Fibroblast of the conjunctiva (primary cell): ENCODE measurements at regions not wholly inside any gene's neighbourhood (a gene's known extent, or its start where the extent isn't known, plus 50 kb on each side); places are given as distances from the start of the nearest gene placed in this dataset.

Experiments
- DNase-seq: peaks from one replicate; pipeline ENCODE4 v3.0.0-alpha.2; 2010; ENCODE audit warnings: low read depth

DNA sequence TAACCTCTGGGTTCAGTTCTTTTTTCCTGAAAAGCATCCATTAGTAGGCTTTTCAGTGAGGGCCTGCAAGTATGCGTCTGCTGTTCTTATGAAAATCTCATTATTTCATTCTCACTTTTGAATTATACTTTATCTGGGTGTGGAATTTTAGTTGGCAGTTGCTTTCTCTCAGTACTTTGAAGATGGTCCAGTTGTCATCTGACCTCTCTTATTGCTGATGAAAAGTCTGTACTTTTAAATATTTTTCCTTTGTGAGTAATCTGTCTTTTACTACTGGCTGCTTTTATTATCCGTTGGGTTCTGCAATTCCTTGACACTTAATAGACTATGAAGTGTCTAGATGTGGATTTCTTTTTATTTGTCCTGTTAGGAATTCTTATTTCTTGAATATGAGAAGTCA is 307.8 kb downstream of the CYP26B1 start:
- no peak for DNase-seq

DNA sequence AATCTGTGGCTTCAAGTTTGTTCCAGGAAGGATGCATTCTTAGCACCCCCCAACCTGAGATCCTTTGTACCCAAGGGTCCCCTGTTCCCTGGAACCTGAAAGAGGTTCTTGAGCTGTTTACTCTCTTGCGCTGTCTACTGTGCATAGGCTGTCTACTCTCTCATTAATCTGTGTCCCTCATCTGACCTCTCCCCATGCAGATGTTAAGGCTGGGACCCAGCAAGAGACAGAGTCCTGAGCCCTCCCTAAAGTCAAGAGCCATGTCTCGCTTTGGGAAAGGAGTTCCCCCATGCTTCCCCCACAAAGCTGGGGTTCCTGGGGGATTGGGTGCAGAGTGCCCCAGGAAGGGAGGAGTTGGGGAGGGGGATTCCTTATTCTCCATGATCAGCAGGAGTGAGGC is 312.9 kb downstream of the CYP26B1 start:
- no peak for DNase-seq

DNA sequence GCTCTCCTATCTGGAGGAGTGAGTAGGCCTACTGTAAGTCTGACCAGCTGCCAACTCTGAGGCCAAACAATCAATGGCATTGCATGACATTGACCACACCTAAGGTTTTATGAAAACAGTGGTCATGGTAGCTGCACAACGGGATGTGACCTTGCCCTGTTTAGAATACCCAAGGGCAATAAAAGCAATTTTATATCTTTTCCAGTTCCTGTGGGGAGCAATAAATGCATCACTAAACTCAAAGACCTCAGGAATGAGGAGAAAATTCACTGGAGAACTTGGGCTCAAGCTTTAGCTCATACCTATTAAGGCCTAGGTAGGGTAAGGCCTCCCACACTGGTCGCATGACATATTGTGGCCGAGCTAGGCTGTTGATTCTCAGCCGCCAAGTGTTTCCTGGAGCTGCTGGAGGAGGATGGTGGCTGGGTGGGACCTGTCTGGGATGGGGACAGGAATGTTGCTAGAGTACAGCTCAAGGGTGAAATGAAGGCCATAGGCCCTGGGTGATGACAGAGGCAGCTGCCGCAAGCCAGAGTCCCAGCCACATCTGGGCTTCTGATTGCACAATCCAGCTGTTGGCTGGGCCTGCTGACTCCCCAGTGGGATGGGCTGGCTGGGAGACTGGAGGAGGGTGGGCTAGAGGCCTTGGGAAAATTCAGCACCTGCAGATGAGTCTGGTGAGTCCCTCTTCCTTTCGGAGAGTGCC is 313.7 kb downstream of the CYP26B1 start:
- DNase-seq = no peak

DNA sequence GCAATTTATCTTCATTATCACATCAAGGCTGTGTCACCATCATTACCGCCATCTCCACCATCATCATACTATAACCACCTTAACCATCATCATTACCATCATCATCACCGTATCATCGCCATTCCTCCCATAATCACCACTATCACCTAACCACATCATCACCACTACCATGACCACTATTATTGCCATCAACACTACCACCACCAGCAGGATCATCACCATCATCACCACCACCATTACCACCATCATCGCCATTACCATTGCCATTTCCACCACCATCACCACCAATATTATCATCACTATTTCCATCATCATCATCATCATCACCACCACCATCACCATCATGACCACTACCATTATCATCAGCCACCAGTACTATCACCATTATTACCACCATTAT is 314.4 kb downstream of the CYP26B1 start:
- DNase-seq = no peak

DNA sequence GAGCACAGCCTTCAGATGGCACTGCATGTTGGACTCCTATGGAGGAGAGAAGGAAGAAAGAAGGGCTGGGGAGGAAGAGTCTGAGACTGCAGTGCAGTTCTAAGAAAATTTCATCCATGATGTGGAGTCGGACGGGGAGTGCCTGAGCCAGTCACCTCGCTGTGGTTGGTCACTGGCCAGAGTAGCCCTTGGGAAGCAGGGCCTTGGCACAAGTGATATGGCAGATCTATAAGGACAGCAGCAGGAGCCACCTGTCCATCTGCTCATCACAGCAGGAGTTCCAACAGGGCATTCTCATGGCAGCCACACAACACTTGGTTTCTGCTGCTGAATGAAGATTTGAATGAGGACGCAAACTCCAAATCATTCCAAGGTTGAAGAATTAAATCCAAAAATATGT is 314.8 kb downstream of the CYP26B1 start:
- DNase-seq = no peak

DNA sequence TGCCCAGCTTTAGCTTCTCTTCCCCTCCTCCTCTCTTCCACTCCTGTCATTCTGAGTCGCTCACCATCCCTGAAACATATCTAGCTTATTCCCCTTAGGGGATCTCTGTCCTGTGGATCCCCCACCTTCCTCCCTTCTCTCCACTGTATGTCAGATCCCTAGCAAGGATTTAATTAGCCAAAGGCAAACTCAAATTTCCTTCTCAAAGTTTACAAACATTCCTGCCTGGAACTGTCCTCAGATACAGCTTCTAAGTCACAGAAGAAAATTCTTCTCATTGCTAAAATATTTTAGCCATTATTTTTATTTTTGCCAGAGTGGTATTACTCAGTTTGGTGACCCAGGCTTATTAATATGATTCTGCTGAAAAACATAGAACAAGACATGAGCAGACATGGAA is 315.3 kb downstream of the CYP26B1 start:
- DNase-seq = no peak

DNA sequence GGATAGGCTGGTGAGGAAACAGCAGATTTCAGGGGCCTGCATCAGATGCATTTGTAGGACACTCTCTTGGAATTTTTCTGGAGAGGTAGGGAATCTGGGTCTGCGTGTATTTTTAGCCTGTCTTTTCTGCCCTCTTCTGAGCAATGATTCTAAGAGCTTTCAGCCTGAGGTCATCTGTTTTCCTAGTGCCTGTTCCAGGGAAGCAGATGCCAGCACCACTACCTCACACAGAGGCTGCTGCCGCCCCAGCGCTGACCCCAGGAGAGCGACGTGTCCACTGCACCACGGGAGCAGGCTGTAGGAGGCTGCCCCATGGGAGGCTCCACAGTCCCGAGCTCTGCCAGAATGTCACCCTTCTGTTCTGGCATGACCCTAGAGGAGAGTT is 316.5 kb downstream of the CYP26B1 start:
- DNase-seq = peak; percentile 20

DNA sequence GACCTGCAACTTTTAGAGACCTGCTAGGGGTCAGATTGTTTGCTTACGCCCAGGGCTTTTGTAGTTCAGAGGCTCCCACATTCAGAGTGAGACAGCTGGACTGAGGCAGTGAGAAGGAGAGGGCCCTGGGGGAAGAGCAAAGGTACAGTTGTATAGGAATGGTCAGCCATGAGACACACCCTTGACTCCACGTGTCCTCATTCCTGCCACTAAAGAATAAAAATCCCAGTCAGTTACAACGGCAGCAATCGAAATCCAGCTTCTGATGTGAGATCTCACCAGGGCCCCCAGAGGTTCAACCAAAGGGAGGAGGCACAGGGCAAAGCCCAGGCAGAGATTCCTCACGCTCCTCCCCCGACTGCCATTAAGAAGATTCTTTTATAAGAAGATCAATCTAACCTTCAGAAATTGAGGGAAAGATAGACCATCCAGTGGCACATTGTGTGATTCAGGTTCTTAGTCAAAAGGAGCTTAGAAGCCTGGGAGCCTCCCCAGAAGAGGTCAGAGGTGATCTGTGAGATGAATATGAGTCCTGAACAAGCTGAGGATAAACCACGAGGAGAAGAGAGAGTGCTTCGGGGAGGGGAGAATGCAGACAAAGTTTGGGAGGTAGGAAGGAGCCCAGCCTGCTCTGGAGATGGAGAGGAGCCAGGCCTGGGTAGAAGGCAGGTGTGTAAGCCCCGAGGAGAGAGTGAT is 317.0 kb downstream of the CYP26B1 start:
- DNase-seq = no peak

DNA sequence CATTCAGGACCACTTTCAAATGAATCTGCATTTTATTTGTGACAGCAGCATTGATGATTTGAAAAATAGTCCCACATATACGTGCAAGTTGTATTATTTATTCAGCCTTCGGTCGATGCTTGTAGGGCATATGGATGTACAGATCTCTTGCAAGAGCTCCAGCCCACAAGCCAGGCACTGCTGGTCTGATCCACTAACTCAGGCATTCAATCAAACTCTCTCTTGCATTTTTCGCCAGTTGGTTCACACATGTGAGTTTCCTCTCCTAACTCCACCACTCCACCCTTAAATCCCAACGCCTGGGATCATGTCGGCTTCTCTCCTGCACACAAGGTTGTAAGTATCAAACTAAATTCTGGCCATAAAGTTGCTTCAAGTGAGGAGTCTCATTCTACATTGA is 318.7 kb downstream of the CYP26B1 start:
- DNase-seq = no peak

DNA sequence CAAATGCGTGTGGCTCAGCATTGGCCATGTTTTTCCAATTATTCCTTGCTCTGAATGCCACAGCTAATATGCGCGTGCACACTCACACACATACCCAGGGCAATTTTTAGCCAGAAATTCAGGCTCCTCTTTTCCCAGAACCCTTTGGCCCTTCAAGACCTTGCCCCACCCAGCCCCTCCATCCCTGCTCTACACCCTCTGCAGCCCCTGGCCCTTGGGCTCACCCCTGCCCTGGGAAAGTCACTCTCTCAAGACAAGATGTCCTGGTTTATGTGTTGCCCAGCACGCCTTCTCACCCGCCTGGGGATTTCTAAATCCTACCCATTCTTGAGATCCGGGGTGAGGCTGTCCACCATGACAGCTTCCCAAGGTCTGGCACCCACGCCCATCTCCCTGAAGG is 319.7 kb downstream of the CYP26B1 start:
- no peak for DNase-seq

DNA sequence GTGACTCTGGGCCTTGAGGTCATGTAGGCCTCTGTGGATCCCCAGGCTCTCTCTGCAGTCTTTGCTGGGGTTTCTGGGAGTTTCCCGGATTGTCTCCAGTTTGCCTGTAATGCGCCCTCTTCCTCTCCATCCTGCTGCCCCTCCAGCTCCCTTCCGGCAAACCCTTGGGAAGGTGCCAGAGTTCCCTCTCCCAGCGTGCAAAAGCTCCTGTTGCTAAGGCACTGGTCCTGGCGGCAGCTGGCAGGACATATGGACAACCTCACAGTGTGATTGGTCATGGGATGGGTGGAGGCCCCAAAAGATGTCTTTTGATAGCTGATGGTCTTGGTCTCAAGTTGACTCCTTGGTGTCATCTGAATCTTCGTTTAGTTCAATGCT is 320.1 kb downstream of the CYP26B1 start:
- no peak for DNase-seq

DNA sequence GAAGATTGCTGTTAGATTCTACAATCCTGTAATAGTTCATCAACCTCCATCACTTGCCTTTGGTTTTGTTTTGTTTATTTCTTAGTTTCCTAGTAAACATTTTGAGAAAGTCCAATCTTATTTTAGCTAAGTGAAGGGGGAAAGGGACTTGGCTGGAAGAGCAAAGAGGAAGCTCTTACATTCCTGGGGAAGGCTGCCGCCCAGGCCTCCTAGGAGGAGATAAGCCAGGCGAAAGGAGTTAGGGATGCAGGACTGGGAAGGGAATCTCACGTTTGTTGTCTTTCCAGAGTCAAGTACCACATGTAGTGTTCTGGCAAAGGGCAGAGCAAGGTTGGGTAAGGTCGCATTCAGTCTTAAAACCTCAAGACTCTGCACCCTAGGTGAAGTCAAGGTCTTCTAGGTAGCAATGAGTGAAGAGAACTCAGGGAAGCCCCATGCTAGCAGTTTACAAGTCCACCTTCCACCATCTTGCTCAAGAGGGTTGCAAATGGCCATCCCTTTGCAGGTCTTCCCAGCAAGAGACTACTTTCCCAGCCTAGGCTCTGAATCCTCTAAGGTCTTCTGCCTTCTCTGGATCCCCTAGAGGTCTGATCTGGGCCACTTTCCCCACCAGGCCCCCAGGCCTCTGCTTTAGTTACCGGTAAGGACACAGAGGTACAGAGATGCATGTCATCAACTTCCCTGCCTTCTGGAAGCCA is 320.7 kb downstream of the CYP26B1 start:
- DNase-seq = no peak

DNA sequence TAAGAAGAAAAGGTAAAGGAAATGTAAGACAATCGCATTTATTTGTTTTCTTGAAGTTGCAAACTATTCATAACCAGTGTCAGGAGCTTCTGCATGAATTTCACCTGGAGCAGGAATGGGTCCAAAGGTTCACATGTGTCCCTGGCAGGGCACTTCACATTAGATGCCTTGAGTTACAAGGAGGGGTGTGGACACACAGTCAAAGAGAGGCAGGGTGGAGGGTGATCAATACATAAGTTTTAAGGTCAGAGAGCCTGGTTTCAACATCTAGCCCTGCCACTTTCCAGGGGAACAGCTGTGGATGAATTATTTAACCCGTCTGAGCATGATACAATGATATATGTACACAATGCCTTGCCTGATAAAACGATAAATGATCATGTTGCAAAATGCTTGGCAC is 321.4 kb downstream of the CYP26B1 start:
- DNase-seq = no peak

DNA sequence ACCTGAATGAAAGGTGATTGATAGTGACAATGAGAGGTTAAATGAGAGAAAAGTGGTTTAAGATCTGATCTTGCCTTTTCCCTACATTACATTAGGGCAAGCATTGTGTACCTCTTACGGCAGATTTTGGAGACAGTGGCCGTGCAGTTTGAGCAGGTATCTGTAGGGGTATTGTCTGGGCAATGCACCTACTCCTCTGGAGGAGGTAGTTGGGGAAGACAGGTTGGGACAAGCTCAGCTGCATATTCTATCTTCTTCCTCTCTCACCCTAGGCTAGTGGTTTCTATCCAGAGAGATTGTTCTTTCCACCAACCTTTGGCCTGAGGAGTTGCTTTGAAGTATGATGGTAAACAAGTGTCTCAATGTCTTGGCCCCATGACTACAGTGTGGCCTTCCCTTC is 323.2 kb downstream of the CYP26B1 start:
- no peak for DNase-seq

DNA sequence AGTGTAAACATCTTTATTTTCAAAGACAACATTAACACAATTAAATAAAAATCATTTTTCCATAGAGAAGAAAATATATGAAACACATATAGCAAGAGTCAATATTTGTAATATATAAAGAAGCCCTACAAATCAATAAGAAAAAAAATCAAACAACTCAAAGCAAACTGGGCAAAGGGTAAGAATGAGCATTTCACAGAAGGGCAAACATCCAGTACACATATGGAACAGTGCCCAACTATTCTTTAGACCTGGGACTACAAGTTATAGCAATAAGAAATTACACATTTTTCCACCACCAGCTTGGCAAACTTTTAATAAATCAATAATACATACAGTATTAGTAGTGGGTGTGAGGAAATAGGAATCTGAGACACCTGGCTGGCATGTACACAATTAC is 324.1 kb downstream of the CYP26B1 start:
- no peak for DNase-seq

DNA sequence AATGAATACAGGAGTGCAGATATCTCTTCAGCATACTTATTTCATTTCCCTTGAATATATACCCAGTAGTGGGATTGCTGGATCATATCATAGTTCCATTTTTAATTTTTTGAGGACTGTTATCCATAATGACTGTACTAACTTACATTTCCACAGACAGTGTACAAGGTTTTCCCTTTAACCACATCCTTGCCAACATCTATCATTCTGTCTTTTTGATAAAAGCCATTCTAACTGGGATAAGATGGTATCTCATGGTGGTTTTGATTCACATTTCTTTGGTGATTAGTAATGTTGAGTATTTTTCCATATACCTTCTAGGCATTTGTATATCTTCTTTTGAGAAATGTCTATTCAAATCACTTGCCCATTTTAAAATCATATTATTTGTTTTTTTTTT is 325.2 kb downstream of the CYP26B1 start:
- DNase-seq = no peak

DNA sequence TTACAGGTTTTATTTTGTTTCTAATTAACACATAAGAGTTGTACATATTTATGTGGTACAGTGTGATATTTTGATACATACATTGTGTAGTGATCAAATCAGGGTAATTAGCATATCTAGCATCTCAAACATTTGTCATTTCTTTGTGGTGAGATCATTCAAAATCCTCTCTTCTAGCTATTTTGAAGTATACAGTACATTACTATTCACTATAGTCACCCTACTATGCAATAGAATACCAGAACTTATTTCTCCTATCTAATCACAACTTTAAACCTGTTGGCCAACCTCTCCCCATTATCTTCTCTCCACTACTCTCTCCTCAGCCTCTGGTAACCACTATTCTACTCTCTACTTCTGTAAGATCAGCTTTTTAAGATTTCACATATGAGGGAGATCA is 325.8 kb downstream of the CYP26B1 start:
- DNase-seq = no peak

DNA sequence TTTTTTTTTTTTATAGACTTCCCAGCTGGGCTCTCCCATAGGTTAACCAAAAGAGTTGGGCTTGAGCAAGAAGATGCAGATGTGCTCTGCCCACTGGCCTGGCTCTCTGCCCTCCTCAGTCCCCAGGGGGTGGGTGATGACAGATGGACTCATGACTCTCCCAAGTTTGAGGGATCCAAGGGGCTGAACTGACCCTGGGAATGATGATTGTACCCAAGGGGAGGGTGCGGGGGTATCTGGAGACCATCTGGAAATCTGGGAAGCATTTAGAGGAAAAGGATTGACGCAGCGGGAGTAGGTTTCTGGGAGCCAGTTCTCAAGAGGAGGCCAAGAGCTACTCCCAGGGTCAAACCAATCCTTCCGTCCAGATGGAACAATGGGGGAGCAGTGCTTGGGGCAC is 330.8 kb downstream of the CYP26B1 start:
- DNase-seq = no peak

DNA sequence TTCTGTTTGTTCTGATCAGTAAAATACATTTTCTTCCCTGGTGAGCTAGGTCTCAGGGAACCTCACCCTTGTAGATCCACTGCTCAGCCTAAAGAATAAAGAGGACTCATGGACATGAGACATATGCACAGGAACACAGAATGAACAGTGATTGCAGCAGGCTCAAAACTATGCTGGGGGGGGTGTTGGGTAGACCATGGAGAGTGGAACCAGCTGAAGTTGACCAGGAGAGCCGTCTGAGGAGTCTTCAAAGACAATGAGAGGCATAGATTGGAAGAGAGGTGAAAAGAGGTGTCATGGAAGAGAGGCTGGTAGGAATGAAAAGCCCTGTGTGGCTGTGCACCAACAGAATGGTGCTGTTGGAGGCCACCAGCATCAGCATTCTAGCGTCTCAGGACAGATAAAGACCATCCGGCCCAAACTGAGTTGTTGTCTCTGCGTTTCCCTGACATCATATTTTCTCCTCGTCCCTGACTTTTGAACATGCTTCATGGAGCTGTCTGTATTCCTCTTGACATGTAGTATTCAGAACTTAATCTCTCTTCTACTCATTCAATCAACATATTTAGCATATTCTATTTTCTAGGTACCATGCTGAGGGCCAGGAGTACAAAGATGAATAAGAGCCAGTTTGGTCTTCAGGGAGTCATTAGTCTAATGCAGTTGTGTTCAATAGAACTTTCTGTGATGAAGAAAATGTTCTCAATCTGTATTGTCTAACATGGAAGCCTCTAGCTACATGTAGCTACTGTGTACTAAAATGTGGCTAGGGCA is 331.8 kb downstream of the CYP26B1 start:
- DNase-seq = no peak

DNA sequence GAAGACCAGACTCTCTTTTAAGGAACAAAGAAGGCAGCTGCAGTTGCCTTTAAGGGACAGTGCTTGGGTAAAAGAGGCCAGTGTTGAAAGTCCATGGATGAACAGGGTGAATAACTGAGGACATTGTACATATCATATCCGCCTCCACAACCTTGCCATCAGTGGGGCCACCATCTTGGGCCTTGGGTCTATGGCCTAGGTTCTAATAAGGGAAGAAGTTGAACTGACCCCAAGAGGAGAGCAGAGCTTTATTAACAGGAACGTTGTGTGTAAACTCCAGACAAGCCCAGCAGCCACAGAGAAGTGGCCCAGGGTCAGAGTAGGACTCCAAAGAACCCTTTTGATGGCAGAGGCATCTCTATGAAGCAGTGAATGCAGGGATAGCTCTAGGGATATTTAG is 332.8 kb downstream of the CYP26B1 start:
- DNase-seq = no peak

DNA sequence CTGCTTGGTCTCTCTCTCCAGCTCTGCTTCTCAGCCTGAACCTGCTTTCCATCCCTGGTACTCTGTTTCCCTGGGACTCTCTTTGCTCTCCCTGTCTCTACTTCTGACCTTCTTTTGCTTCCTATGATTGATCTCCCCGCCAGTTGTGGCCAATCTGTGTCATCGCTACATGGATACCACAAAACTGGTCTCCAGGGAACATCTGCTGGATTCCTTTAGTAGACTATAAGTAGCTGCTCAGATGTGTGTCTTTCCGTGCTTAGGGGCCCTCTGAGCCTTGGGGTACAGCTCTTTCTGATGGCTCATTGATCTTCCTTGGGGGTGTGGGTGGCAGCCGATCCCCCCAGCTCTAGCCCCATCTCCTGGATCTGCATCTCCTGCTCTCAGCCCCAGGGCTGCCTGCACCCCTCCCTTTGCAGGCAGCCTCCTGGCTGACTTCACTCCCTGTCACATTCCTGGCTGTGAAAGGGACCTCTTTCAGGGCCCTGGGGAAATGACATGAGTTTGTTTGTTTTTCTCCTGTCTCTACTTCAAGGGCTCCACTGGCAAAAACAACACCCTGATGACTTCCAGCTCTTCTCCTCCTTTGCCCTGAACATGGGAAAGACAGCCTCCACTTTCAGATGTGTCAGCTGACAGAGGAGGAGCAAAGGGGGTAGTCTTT is 333.7 kb downstream of the CYP26B1 start:
- DNase-seq = no peak

DNA sequence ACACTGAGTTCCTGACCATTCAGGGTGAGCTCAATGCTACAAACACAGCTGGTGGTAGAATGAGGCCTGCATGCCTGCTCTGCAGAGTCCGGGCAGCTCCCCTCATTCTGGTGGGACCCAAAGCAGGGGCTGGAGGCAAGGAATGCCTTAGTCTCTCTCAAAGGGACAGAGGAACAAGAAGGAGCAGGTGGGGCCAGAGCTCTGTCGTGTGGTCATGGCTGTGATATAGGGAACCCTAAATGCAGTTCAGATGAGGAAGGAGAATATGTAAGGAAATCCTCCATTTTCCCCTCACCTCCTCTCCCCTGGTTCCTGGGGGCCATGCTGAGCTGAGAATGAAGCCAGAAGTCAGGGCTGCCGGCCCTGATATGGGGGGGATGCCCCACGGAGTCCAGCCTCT is 334.3 kb downstream of the CYP26B1 start:
- DNase-seq = no peak
